ENCODE measurements at regions not wholly inside any gene's neighbourhood (a gene's known extent, or its start where the extent isn't known, plus 50 kb on each side); places are given as distances from the start of the nearest gene placed in this dataset.

DNA sequence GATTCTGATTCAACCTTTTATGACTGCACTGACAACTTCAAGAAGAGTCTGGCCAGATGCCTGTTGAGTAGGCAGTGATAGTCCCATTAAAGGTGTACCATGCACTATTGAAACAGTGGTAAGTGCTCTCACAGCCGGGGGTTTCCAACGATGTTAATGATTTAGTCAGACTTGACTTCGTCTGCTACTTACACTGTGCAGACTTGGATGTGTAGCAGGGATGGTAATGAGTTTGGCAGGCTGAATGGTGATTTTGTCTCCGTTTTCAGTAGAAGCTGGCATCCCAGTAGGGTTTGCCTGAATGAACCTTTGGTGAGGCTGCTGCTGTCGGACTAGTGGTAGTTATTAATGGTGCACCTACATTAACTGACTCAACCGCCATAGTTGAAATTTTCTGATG is 52.0 kb upstream of the TMSB15B start:
- TF ChIP-seq CTCF (conservative IDR thresholded peaks at IDR 0.05 in 1 of 2, IDR thresholded peaks at IDR 0.05 in 1 of 2; ENCODE audit: low read depth in 1 of 2, low read length in 2 of 2) (no peak), EZH2 (IDR thresholded peaks at IDR 0.05; ENCODE audit: low read length, missing control alignments) (no peak)
